Stomach (tissue), 4 donors: ENCODE measurements at regions not wholly inside any gene's neighbourhood (a gene's known extent, or its start where the extent isn't known, plus 50 kb on each side); places are given as distances from the start of the nearest gene placed in this dataset.

ENCODE experiments used
- CTCF ChIP-seq, 7 experiments: fragments of 450-650 bp in 4 of 7; fragments of 200-600 bp in 3 of 7; sonication (generic) in 3 of 7; IDR thresholded peaks; one replicate each; pipeline ENCODE4 v1.5.1; 2016 to 2019; ENCODE audit warnings: antibody characterized with exemption in 7 of 7, control low read depth in 2 of 7, mild to moderate bottlenecking in 1 of 7
- POLR2A ChIP-seq, 4 donors: fragments of 450-650 bp; IDR thresholded peaks; one replicate each; pipeline ENCODE4 v1.6.1; 2016; ENCODE audit warnings: antibody characterized with exemption in 4 of 4, control low read depth in 2 of 4, mild to moderate bottlenecking in 1 of 4, moderate library complexity in 1 of 4

DNA sequence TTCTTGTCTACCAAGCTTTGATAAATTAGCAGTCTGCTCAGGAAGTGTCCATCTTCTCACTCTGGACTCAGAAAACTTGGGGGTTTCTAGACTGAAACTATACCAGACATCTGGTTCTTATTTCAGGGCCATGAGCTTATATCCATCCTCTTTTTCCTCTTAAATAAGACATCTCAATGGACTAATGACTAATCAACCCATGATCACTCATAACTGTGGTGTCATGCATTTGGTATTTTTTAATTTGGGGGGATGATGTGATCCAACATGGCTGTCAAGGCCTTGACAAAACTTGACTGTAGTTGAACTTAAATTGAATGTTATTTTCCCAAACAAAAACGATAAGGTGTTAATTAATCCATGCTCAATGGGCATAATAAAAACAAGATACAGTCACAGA lies 87.8 kb downstream of the GPRASP3 start:
- TF ChIP-seq CTCF (IDR thresholded peaks at IDR 0.05) (no peak), POLR2A (IDR thresholded peaks at IDR 0.05) (no peak)
